Heart left ventricle (tissue), 16 donors: ENCODE measurements at regions not wholly inside any gene's neighbourhood (a gene's known extent, or its start where the extent isn't known, plus 50 kb on each side); places are given as distances from the start of the nearest gene placed in this dataset.

Experiments used
- ATAC-seq, 4 donors: fragments of 200-7000 bp; cut with Tn5 transposase; one replicate each; pipeline ENCODE4 v1.9.1; 2020 to 2022; ENCODE audit warnings: moderate library complexity in 4 of 4, mild to moderate bottlenecking in 3 of 4, moderate number of reproducible peaks in 1 of 4
- DNase-seq, 5 donors: peaks; one replicate each; pipeline ENCODE4 v3.0.0-alpha.2; 2020
- H3K27ac ChIP-seq, 12 donors: fragments of 200-600 bp; sonication (generic) in 4 of 12; one replicate each; pipeline versions ENCODE4 v1.5.0 to v1.8.0; 2016 to 2022; ENCODE audit warnings: mild to moderate bottlenecking in 2 of 12
- H3K27me3 ChIP-seq, 9 donors: fragments of 200-600 bp; sonication (generic) in 2 of 9; one replicate each; pipeline versions ENCODE4 v1.5.1 to v1.8.0; 2016 to 2022; ENCODE audit warnings: mild to moderate bottlenecking in 3 of 9
- H3K36me3 ChIP-seq, 9 donors: fragments of 200-600 bp; sonication (generic) in 2 of 9; one replicate each; pipeline versions ENCODE4 v1.5.0 to v1.8.0; 2018 to 2022; ENCODE audit warnings: mild to moderate bottlenecking in 2 of 9
- H3K4me1 ChIP-seq, 12 donors: fragments of 200-600 bp; sonication (generic) in 4 of 12; one replicate each; pipeline versions ENCODE4 v1.5.0 to v1.8.0; 2016 to 2022; ENCODE audit warnings: mild to moderate bottlenecking in 3 of 12
- H3K4me3 ChIP-seq, 12 donors: fragments of 200-600 bp; sonication (generic) in 4 of 12; one replicate each; pipeline versions ENCODE4 v1.5.0 to v1.8.0; 2017 to 2022; ENCODE audit warnings: mild to moderate bottlenecking in 9 of 12, moderate library complexity in 4 of 12
- H3K9me3 ChIP-seq, 12 donors: fragments of 200-600 bp; sonication (generic) in 4 of 12; one replicate each; pipeline versions ENCODE4 v1.5.0 to v1.8.0; 2016 to 2022; ENCODE audit warnings: mild to moderate bottlenecking in 1 of 12
- POLR2A ChIP-seq, 2 donors: fragments of 450-650 bp; IDR thresholded peaks; one replicate each; pipeline ENCODE4 v1.6.1; 2017; ENCODE audit warnings: antibody characterized with exemption in 2 of 2, mild to moderate bottlenecking in 2 of 2, moderate library complexity in 2 of 2
- WGBS, 4 donors: extraction: QIAGEN DNeasy Blood & Tissue Kit in 2 of 4; methylation state at CpG; one replicate each; pipeline versions ENCODE4 v1.1.5 to v1.1.7; 2013 to 2018; 5-methylcytosine and 5-hydroxymethylcytosine counted together
- intact Hi-C, 10 donors: fragments of 100-400 bp; cut with DNase I; formaldehyde crosslinking; loops; one replicate each; pipeline versions ENCODE4 v1.11.1 to v1.14.2; 2022
- TF ChIP-seq, protein P1 (sequence below), 12 donors: fragments of 200-600 bp; sonication (generic) in 4 of 12; IDR thresholded peaks; one replicate each; pipeline versions ENCODE4 v1.5.0 to v1.8.0; 2018 to 2022; ENCODE audit warnings: antibody characterized with exemption in 12 of 12, mild to moderate bottlenecking in 5 of 12
- donor health status: ischemic (EF 13 %, LVEDD 7.1; RV severe dilation, severe dysfunction).
- donor health status: healthy with polysubstance abuse.
- donor health status: DM: no; HTN: yes; CAD: no.
- donor health status: DM: no; HTN: no; CAD: no.
- donor health status: ischemic (EF 25% LVEDD 6.9; RV normal size, moderate dysfunction).
- donor health status: ischemic (EF 25% LVEDD 5.7; RV mildly dilated, moderate dysfunction).
- donor health status: healthy.
- donor health status: DM: yes; HTN: yes; CAD: no.
- donor health status: ischemic (EF 35%, LVEDD 5.7; RV mildly dilated, moderate dysfunction).
- donor health status: nonischemic (EF 11% LVEDD 7.7; RV severe dilation, severe dysfunction).
- donor health status: DM: yes; HTN: yes; CAD: no.
- donor health status: PGD.
- donor health status: ischemic (EF 29% LVEDD 5.4; RV normal size, mild dysfunction).
- donor health status: nonischemic (EF 23%, LVEDD 6.1; RV moderate dilation, normal function).

- intact Hi-C loops, result loop anchor here in 1 of 10 donors (5.0 kb wide), 1 partner anchor 88 kb away; no protein-coding TSS in a partner anchor
- DNase-seq, result no peak
- no peak for ATAC-seq
Observed at GRCh38 chr10:4678951-4679671, 146.9 kb upstream of the AKR1E2 start.

DNA sequence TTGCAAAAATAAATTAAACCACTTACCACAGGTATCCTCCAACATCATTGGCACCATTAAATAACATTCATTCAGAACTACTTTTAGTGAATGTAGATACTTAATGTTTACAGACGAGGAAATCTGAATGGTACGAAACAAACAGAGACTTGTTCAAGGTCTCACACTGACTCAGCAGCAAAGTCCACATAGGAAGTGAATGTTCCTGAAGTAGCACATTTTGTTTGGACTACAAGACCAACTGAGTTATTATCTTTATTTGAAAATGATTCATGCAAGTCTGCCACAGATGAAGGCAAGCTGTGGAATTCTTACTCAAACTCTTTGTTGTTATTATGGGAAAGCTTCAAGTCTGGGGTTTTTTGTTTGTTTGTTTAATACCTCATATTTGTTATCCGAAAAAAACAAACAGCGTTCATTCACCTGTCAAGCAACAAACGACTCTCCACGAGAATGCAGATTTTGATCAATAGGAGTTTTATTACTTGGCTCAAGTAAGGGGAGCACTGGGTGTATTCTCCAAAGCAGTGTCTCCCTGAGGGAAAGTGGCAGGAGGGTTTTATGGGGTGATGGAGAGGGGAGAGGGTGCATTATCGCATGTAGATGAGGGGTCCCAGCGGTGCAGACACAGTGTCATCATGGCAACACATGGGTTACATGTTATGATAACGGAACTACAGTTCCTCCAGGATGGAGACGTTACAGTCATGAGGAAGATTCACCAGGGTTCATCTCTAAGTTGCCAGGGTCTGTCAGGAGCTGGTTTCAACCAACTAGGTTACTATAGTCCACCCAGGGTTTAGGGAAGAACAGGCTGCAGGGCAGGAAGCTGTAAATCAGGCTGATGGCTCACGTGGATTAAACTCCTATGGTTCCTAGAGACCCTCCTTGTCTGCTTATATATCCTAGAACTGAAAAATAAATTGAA is 147.7 kb upstream of the AKR1E2 start:
- intact Hi-C loops, result loop anchor here in 1 of 10 donors (5.0 kb wide), 1 partner anchor 89 kb away; no protein-coding TSS in a partner anchor
- H3K9me3 ChIP-seq, result no peaks in the 10 kb centered on the region
- no peaks in the 10 kb centered on the region for H3K27me3 ChIP-seq
- peak overlapping the region in 8 of 12 donors; percentile 2 to 55 (median 41) for H3K27ac ChIP-seq
- 87 to 92% (median 90%) methylated on average over 11 of the region's 11 CpGs for WGBS, 4 donors
- no peaks in the 10 kb centered on the region for H3K36me3 ChIP-seq
- TF ChIP-seq, protein P1, sequence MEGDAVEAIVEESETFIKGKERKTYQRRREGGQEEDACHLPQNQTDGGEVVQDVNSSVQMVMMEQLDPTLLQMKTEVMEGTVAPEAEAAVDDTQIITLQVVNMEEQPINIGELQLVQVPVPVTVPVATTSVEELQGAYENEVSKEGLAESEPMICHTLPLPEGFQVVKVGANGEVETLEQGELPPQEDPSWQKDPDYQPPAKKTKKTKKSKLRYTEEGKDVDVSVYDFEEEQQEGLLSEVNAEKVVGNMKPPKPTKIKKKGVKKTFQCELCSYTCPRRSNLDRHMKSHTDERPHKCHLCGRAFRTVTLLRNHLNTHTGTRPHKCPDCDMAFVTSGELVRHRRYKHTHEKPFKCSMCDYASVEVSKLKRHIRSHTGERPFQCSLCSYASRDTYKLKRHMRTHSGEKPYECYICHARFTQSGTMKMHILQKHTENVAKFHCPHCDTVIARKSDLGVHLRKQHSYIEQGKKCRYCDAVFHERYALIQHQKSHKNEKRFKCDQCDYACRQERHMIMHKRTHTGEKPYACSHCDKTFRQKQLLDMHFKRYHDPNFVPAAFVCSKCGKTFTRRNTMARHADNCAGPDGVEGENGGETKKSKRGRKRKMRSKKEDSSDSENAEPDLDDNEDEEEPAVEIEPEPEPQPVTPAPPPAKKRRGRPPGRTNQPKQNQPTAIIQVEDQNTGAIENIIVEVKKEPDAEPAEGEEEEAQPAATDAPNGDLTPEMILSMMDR (IDR thresholded peaks at IDR 0.05), result no peak
- no peak for TF ChIP-seq POLR2A (IDR thresholded peaks at IDR 0.05)
- H3K4me3 ChIP-seq, result no peak overlapping the region
- H3K4me1 ChIP-seq, result peaks cover 0 to 8% (median 0%) of the 10 kb centered on the region in 12 donors
- ATAC-seq, result peak; percentile 68 to 91 (median 70)
- DNase-seq, result no peak

More at GRCh38 chr10:4678951-4679671, 146.9 kb upstream of the AKR1E2 start:
- H3K4me3 ChIP-seq, result no peak overlapping the region
- H3K36me3 ChIP-seq, result no peaks in the 10 kb centered on the region
- no peaks in the 10 kb centered on the region for H3K9me3 ChIP-seq
- WGBS, 4 donors, result 94 to 96% (median 95%) methylated on average over 11 of the region's 11 CpGs
- H3K27ac ChIP-seq, result peak overlapping the region in 3 of 12 donors; percentile 9 to 55 (median 54)
- H3K4me1 ChIP-seq, result peaks cover 0 to 8% (median 0%) of the 10 kb centered on the region in 12 donors
- H3K27me3 ChIP-seq, result no peaks in the 10 kb centered on the region
- TF ChIP-seq, protein P1 (IDR thresholded peaks at IDR 0.05), result no peak
- no peak for TF ChIP-seq POLR2A (IDR thresholded peaks at IDR 0.05)

- WGBS, 4 donors, result 51 to 64% (median 56%) methylated on average over 5 of the region's 5 CpGs
- Histone ChIP-seq H3K36me3 (no peaks in the 10 kb centered on the region), H3K9me3 (no peaks in the 10 kb centered on the region), H3K27me3 (no peaks in the 10 kb centered on the region), H3K27ac (peak overlapping the region in 8 of 12 donors; percentile 2 to 55 (median 41)), H3K4me3 (no peak overlapping the region), H3K4me1 (peaks cover 0 to 11% (median 0%) of the 10 kb centered on the region in 12 donors)
- peak; percentile 65 to 94 (median 75) for ATAC-seq
- TF ChIP-seq, protein P1 (IDR thresholded peaks at IDR 0.05), result no peak
- TF ChIP-seq POLR2A (IDR thresholded peaks at IDR 0.05), result no peak
- intact Hi-C loops, result loop anchor here in 1 of 10 donors (5.0 kb wide), 1 partner anchor 90 kb away; no protein-coding TSS in a partner anchor
- DNase-seq, result no peak
Observed at GRCh38 chr10:4677296-4678021, 148.5 kb upstream of the AKR1E2 start.
